ENCODE measurements at regions not wholly inside any gene's neighbourhood (a gene's known extent, or its start where the extent isn't known, plus 50 kb on each side); places are given as distances from the start of the nearest gene placed in this dataset.

- no peak for DNase-seq (ENCODE audit: low read depth)
Observed at GRCh38 chr6:137269803-137270202, 50.6 kb upstream of the IFNGR1 start.

GRCh38 chr6:137269347-137269746 is 50.2 kb upstream of the IFNGR1 start:
- no peak for DNase-seq (ENCODE audit: low read depth)
